Right lobe of liver (tissue), 4 donors: ENCODE measurements at regions not wholly inside any gene's neighbourhood (a gene's known extent, or its start where the extent isn't known, plus 50 kb on each side); places are given as distances from the start of the nearest gene placed in this dataset.

Experiments
- POLR2A ChIP-seq: fragments of 450-650 bp; IDR thresholded peaks from one replicate; pipeline ENCODE4 v1.6.1; 2017; ENCODE audit warnings: antibody characterized with exemption, mild to moderate bottlenecking
- TF ChIP-seq, protein P1 (sequence below), 4 donors: fragments of 200-600 bp in 3 of 4; fragments of 450-650 bp in 1 of 4; IDR thresholded peaks; one replicate each; pipeline versions ENCODE4 v1.5.1 to v1.8.0; 2016 to 2022; ENCODE audit warnings: antibody characterized with exemption in 4 of 4, mild to moderate bottlenecking in 2 of 4
- donor health status: DM: no; HTN: no; CAD: no.
- donor health status: DM: no; HTN: no; CAD: no.
- donor health status: DM: no; HTN: yes; CAD: no.

GRCh38 chr7:34320412-34320811, 337.6 kb upstream of the NPSR1 start:
- no peak for TF ChIP-seq POLR2A
- TF ChIP-seq, protein P1, sequence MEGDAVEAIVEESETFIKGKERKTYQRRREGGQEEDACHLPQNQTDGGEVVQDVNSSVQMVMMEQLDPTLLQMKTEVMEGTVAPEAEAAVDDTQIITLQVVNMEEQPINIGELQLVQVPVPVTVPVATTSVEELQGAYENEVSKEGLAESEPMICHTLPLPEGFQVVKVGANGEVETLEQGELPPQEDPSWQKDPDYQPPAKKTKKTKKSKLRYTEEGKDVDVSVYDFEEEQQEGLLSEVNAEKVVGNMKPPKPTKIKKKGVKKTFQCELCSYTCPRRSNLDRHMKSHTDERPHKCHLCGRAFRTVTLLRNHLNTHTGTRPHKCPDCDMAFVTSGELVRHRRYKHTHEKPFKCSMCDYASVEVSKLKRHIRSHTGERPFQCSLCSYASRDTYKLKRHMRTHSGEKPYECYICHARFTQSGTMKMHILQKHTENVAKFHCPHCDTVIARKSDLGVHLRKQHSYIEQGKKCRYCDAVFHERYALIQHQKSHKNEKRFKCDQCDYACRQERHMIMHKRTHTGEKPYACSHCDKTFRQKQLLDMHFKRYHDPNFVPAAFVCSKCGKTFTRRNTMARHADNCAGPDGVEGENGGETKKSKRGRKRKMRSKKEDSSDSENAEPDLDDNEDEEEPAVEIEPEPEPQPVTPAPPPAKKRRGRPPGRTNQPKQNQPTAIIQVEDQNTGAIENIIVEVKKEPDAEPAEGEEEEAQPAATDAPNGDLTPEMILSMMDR (IDR thresholded peaks at IDR 0.05): no peak
